ENCODE measurements at regions not wholly inside any gene's neighbourhood (a gene's known extent, or its start where the extent isn't known, plus 50 kb on each side); places are given as distances from the start of the nearest gene placed in this dataset.

DNA sequence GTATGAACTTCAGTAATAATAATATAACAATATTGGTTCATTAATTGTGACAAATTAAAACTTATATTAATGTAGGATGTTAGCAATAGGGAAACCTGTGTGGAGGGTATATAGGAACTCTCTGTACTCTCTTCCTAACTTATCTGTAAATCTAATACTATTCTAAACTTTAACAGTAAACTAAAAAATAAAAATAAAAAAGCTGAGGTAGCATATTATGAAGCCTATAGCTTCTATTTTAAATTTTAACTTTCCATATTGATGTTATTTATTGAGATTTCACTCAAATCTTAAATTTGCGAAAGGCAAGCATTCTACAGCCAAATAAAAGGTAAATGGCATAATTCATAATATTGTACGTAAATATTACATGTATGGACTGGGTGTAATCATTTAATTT, 326.4 kb downstream of the MEI4 start:
- Histone ChIP-seq H3K36me3 (ENCODE audit: control insufficient read depth, insufficient read depth, low read length) (no peaks in the 10 kb centered on the region), H3K27me3 (ENCODE audit: control insufficient read depth, insufficient read depth, low read length) (no peaks in the 10 kb centered on the region), H3K4me3 (ENCODE audit: low read depth, low read length) (no peak overlapping the region)
- no peak for DNase-seq (ENCODE audit: low read depth)
- TF ChIP-seq, protein P1, sequence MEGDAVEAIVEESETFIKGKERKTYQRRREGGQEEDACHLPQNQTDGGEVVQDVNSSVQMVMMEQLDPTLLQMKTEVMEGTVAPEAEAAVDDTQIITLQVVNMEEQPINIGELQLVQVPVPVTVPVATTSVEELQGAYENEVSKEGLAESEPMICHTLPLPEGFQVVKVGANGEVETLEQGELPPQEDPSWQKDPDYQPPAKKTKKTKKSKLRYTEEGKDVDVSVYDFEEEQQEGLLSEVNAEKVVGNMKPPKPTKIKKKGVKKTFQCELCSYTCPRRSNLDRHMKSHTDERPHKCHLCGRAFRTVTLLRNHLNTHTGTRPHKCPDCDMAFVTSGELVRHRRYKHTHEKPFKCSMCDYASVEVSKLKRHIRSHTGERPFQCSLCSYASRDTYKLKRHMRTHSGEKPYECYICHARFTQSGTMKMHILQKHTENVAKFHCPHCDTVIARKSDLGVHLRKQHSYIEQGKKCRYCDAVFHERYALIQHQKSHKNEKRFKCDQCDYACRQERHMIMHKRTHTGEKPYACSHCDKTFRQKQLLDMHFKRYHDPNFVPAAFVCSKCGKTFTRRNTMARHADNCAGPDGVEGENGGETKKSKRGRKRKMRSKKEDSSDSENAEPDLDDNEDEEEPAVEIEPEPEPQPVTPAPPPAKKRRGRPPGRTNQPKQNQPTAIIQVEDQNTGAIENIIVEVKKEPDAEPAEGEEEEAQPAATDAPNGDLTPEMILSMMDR (IDR thresholded peaks at IDR 0.05; ENCODE audit: insufficient read depth, low read length, severe bottlenecking), result no peak
- no peak for FAIRE-seq

DNA sequence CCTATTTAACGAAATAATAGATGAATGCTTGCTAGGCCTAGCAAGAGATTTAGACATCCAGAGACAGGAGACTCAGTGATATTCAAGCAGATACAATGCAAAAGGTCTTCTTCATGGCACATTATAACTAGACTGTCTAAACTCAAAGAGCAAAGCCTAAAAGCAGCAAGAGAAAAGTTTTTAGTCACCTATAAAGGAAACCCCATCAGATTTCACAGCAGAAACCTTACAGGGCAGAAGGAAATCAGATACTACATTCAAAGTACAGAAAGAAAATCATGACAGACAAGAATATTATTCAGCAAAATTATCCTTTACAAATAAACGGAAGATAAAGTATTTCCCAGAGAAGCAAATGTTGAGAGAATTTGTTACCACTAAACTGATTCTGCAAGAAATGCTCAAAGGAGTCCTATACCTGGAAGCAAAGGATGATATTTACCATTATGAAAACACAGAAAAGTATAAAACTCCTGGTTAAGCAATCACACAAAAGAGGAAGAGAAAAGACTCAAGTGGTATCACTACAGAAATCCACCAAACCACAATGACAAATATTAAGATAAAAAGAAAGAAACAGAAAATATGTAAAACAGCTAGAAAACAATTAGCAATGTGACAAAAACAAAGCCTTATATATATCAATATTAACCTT, 333.7 kb downstream of the MEI4 start:
- no peak for DNase-seq (ENCODE audit: low read depth)
- no peak for FAIRE-seq
- no peaks in the 10 kb centered on the region for H3K27me3 ChIP-seq (ENCODE audit: control insufficient read depth, insufficient read depth, low read length)
- H3K36me3 ChIP-seq (ENCODE audit: control insufficient read depth, insufficient read depth, low read length), result no peaks in the 10 kb centered on the region
- no peak overlapping the region for H3K4me3 ChIP-seq (ENCODE audit: low read depth, low read length)
- TF ChIP-seq, protein P1 (IDR thresholded peaks at IDR 0.05; ENCODE audit: insufficient read depth, low read length, severe bottlenecking), result no peak

DNA sequence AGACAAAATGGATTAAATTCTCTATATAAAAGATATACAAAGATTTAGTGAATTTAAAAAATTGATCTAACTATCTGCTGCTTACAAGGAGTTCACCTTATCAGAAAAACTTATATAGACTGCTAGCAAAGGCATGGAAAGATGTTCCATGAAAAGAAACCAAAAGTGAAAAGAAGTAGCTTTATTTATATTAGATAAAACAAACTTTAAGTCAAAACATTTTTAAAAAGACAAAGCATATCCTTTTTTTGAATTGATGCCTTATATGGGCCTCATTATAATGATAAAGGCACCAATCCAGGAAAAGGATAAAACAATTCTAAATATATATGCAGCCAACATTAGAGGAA, 334.2 kb downstream of the MEI4 start:
- Histone ChIP-seq H3K27me3 (ENCODE audit: control insufficient read depth, insufficient read depth, low read length) (no peaks in the 10 kb centered on the region), H3K4me3 (ENCODE audit: low read depth, low read length) (no peak overlapping the region), H3K36me3 (ENCODE audit: control insufficient read depth, insufficient read depth, low read length) (no peaks in the 10 kb centered on the region)
- DNase-seq (ENCODE audit: low read depth) (no peak), FAIRE-seq (no peak)
- TF ChIP-seq, protein P1 (IDR thresholded peaks at IDR 0.05; ENCODE audit: insufficient read depth, low read length, severe bottlenecking), result no peak

DNA sequence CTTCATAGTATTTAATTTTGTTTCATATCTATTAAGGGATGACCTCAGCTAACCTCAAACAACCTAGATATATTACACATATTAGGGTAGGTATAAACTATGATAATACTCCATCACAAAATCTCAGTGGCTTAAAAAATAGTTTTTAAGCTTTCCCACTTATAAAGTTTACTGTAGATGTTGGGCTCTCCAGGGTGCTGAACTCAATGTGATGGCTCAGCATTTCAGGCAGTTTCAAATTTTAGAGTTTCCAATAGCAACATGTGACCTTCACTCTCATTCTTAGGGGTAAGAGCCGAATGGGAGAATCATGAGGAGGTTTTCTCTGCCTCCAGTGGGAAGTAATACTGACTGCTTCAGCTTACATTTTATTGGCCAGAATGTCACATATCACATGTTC, 357.3 kb downstream of the MEI4 start:
- Histone ChIP-seq H3K4me3 (ENCODE audit: low read depth, low read length) (no peak overlapping the region), H3K36me3 (ENCODE audit: control insufficient read depth, insufficient read depth, low read length) (no peaks in the 10 kb centered on the region), H3K27me3 (ENCODE audit: control insufficient read depth, insufficient read depth, low read length) (no peaks in the 10 kb centered on the region)
- TF ChIP-seq, protein P1 (IDR thresholded peaks at IDR 0.05; ENCODE audit: insufficient read depth, low read length, severe bottlenecking), result no peak
- FAIRE-seq (no peak), DNase-seq (ENCODE audit: low read depth) (no peak)

DNA sequence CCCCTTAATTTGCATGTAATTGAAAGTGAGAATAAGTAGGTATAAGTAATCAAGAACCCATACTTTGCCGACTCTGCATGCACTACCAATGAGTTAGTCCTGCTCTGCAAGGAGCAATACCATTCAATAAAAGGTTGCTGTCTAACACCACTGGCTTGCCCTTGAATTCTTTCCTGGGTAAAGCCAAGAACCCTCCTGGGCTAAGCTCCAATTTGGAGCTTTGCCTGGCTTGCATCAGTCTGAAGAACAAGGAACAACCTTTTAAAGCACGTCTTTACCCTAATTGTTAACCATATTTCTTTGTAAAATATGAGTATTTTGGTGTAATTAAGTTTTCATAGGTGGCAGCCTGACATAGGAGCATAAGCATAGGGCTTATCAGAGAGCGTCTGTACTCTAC, 367.7 kb downstream of the MEI4 start:
- Histone ChIP-seq H3K36me3 (ENCODE audit: control insufficient read depth, insufficient read depth, low read length) (no peaks in the 10 kb centered on the region), H3K4me3 (ENCODE audit: low read depth, low read length) (no peak overlapping the region), H3K27me3 (ENCODE audit: control insufficient read depth, insufficient read depth, low read length) (no peaks in the 10 kb centered on the region)
- DNase-seq (ENCODE audit: low read depth) (no peak), FAIRE-seq (no peak)
- TF ChIP-seq, protein P1 (IDR thresholded peaks at IDR 0.05; ENCODE audit: insufficient read depth, low read length, severe bottlenecking), result no peak

DNA sequence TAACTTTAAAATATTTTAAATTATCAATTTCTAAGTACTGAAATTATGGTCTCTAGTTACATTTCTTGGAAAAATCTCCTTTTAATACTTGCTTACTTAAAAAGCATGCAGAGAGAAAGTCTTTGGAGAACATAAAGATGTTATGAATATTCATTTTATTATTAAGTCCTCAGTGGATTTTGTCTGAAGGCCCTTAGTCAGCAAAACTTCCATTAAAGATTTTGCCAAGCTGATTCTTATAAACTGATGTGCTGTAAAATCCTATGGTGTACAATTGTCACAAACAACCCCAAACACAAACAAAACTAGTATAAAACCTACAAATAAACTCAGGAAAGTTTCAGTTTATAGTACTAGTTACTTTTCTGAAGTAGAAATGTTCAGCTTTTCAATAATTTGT, 372.7 kb downstream of the MEI4 start:
- H3K36me3 ChIP-seq (ENCODE audit: control insufficient read depth, insufficient read depth, low read length), result no peaks in the 10 kb centered on the region
- FAIRE-seq (no peak), DNase-seq (ENCODE audit: low read depth) (no peak)
- TF ChIP-seq, protein P1 (IDR thresholded peaks at IDR 0.05; ENCODE audit: insufficient read depth, low read length, severe bottlenecking), result no peak
- no peaks in the 10 kb centered on the region for H3K27me3 ChIP-seq (ENCODE audit: control insufficient read depth, insufficient read depth, low read length)
- H3K4me3 ChIP-seq (ENCODE audit: low read depth, low read length), result no peak overlapping the region
